ENCODE measurements at regions not wholly inside any gene's neighbourhood (a gene's known extent, or its start where the extent isn't known, plus 50 kb on each side); places are given as distances from the start of the nearest gene placed in this dataset.

- no peak overlapping the region for H3K4me3 Mint-ChIP-seq
- no peaks in the 10 kb centered on the region for H3K36me3 Mint-ChIP-seq
- ATAC-seq (no peak), DNase-seq (ENCODE audit: low spot score in 2 of 2) (no peak)
- no peaks in the 10 kb centered on the region for H3K4me1 Mint-ChIP-seq
- peaks cover 4% of the 10 kb centered on the region for H3K9me3 Mint-ChIP-seq
- H3K27ac Mint-ChIP-seq, result no peak overlapping the region
Observed at GRCh38 chr3:117892431-117892841, 1142.2 kb downstream of the IGSF11 start.

GRCh38 chr3:117893001-117893400 is 1141.6 kb downstream of the IGSF11 start:
- DNase-seq (ENCODE audit: low spot score in 2 of 2), result no peak
- no peak for ATAC-seq
- Mint-ChIP-seq H3K9me3 (peaks cover 4% of the 10 kb centered on the region), H3K4me1 (no peaks in the 10 kb centered on the region), H3K4me3 (no peak overlapping the region), H3K36me3 (no peaks in the 10 kb centered on the region), H3K27ac (no peak overlapping the region)

GRCh38 chr3:117893638-117894037 is 1141.0 kb downstream of the IGSF11 start:
- peaks cover 4% of the 10 kb centered on the region for H3K9me3 Mint-ChIP-seq
- no peaks in the 10 kb centered on the region for H3K4me1 Mint-ChIP-seq
- DNase-seq (ENCODE audit: low spot score in 2 of 2) (no peak), ATAC-seq (no peak)
- no peaks in the 10 kb centered on the region for H3K36me3 Mint-ChIP-seq
- no peak overlapping the region for H3K27ac Mint-ChIP-seq
- no peak overlapping the region for H3K4me3 Mint-ChIP-seq

GRCh38 chr3:117898722-117899522 is 1135.7 kb downstream of the IGSF11 start:
- Mint-ChIP-seq H3K4me1 (no peaks in the 10 kb centered on the region), H3K9me3 (peaks cover 18% of the 10 kb centered on the region), H3K36me3 (no peaks in the 10 kb centered on the region), H3K27ac (no peak overlapping the region), H3K4me3 (no peak overlapping the region)
- no peak for DNase-seq (ENCODE audit: low spot score in 2 of 2)
- no peak for ATAC-seq

- no peak for ATAC-seq
- DNase-seq (ENCODE audit: low spot score in 2 of 2), result no peak
- no peaks in the 10 kb centered on the region for H3K36me3 Mint-ChIP-seq
- H3K4me1 Mint-ChIP-seq, result no peaks in the 10 kb centered on the region
- no peak overlapping the region for H3K27ac Mint-ChIP-seq
- peaks cover 23% of the 10 kb centered on the region for H3K9me3 Mint-ChIP-seq
- no peak overlapping the region for H3K4me3 Mint-ChIP-seq
Observed at GRCh38 chr3:117903226-117903625, 1131.4 kb downstream of the IGSF11 start.

GRCh38 chr3:117910820-117911521 is 1123.7 kb downstream of the IGSF11 start:
- DNase-seq (ENCODE audit: low spot score in 2 of 2) (no peak), ATAC-seq (no peak)
- Mint-ChIP-seq H3K4me3 (no peak overlapping the region), H3K9me3 (peaks cover 12% of the 10 kb centered on the region), H3K27ac (no peak overlapping the region), H3K36me3 (no peaks in the 10 kb centered on the region), H3K4me1 (no peaks in the 10 kb centered on the region)

GRCh38 chr3:117912352-117912751 is 1122.3 kb downstream of the IGSF11 start:
- Mint-ChIP-seq H3K4me3 (no peak overlapping the region), H3K27ac (no peak overlapping the region), H3K36me3 (no peaks in the 10 kb centered on the region), H3K4me1 (no peaks in the 10 kb centered on the region), H3K9me3 (peaks cover 11% of the 10 kb centered on the region)
- DNase-seq (ENCODE audit: low spot score in 2 of 2) (no peak), ATAC-seq (no peak)

- no peak overlapping the region for H3K4me3 Mint-ChIP-seq
- no peaks in the 10 kb centered on the region for H3K4me1 Mint-ChIP-seq
- DNase-seq (ENCODE audit: low spot score in 2 of 2) (no peak), ATAC-seq (no peak)
- no peak overlapping the region for H3K27ac Mint-ChIP-seq
- no peaks in the 10 kb centered on the region for H3K36me3 Mint-ChIP-seq
- H3K9me3 Mint-ChIP-seq, result peaks cover 6% of the 10 kb centered on the region
Observed at GRCh38 chr3:117914540-117915100, 1120.0 kb downstream of the IGSF11 start.

GRCh38 chr3:117916839-117917238 is 1117.8 kb downstream of the IGSF11 start:
- DNase-seq (ENCODE audit: low spot score in 2 of 2) (no peak), ATAC-seq (no peak)
- Mint-ChIP-seq H3K4me1 (no peaks in the 10 kb centered on the region), H3K4me3 (no peak overlapping the region), H3K27ac (no peak overlapping the region), H3K36me3 (no peaks in the 10 kb centered on the region), H3K9me3 (peaks cover 2% of the 10 kb centered on the region)

- Mint-ChIP-seq H3K9me3 (peaks cover 6% of the 10 kb centered on the region), H3K4me3 (no peak overlapping the region), H3K27ac (no peak overlapping the region), H3K4me1 (no peaks in the 10 kb centered on the region), H3K36me3 (no peaks in the 10 kb centered on the region)
- no peak for DNase-seq (ENCODE audit: low spot score in 2 of 2)
- no peak for ATAC-seq
Observed at GRCh38 chr3:117919621-117920020, 1115.0 kb downstream of the IGSF11 start.

- Mint-ChIP-seq H3K4me3 (no peak overlapping the region), H3K36me3 (no peaks in the 10 kb centered on the region), H3K27ac (no peak overlapping the region), H3K9me3 (peaks cover 6% of the 10 kb centered on the region), H3K4me1 (no peaks in the 10 kb centered on the region)
- no peak for DNase-seq (ENCODE audit: low spot score in 2 of 2)
- no peak for ATAC-seq
Observed at GRCh38 chr3:117920253-117920898, 1114.3 kb downstream of the IGSF11 start.

- Mint-ChIP-seq H3K4me3 (no peak overlapping the region), H3K4me1 (no peaks in the 10 kb centered on the region), H3K27ac (no peak overlapping the region), H3K9me3 (peaks cover 5% of the 10 kb centered on the region), H3K36me3 (no peaks in the 10 kb centered on the region)
- ATAC-seq, result no peak
- DNase-seq (ENCODE audit: low spot score in 2 of 2), result no peak
Observed at GRCh38 chr3:117921411-117921810, 1113.2 kb downstream of the IGSF11 start.

- ATAC-seq, result no peak
- Mint-ChIP-seq H3K4me3 (no peak overlapping the region), H3K27ac (no peak overlapping the region), H3K9me3 (peaks cover 4% of the 10 kb centered on the region), H3K36me3 (no peaks in the 10 kb centered on the region), H3K4me1 (no peaks in the 10 kb centered on the region)
- DNase-seq (ENCODE audit: low spot score in 2 of 2), result no peak
Observed at GRCh38 chr3:117922039-117922438, 1112.6 kb downstream of the IGSF11 start.

GRCh38 chr3:117926819-117927218 is 1107.8 kb downstream of the IGSF11 start:
- no peak overlapping the region for H3K27ac Mint-ChIP-seq
- no peaks in the 10 kb centered on the region for H3K4me1 Mint-ChIP-seq
- ATAC-seq, result no peak
- peaks cover 9% of the 10 kb centered on the region for H3K9me3 Mint-ChIP-seq
- no peak overlapping the region for H3K4me3 Mint-ChIP-seq
- DNase-seq (ENCODE audit: low spot score in 2 of 2), result no peak
- H3K36me3 Mint-ChIP-seq, result no peaks in the 10 kb centered on the region

- DNase-seq (ENCODE audit: low spot score in 2 of 2), result no peak
- ATAC-seq, result no peak
- no peaks in the 10 kb centered on the region for H3K4me1 Mint-ChIP-seq
- peaks cover 7% of the 10 kb centered on the region for H3K9me3 Mint-ChIP-seq
- no peaks in the 10 kb centered on the region for H3K36me3 Mint-ChIP-seq
- no peak overlapping the region for H3K4me3 Mint-ChIP-seq
- no peak overlapping the region for H3K27ac Mint-ChIP-seq
Observed at GRCh38 chr3:117927825-117928224, 1106.8 kb downstream of the IGSF11 start.

All from stimulated activated effector memory CD8-positive, alpha-beta T cell treated with anti-CD3 and anti-CD28 coated beads, Interleukin-12 subunit alpha, Interleukin-12 subunit beta, amount 100 ng/mL, for 72 hours (primary cell).